ENCODE measurements at regions not wholly inside any gene's neighbourhood (a gene's known extent, or its start where the extent isn't known, plus 50 kb on each side); places are given as distances from the start of the nearest gene placed in this dataset.
A peak's percentile ranks its signal among the peaks of the same experiment; 100 is the strongest.

DNA sequence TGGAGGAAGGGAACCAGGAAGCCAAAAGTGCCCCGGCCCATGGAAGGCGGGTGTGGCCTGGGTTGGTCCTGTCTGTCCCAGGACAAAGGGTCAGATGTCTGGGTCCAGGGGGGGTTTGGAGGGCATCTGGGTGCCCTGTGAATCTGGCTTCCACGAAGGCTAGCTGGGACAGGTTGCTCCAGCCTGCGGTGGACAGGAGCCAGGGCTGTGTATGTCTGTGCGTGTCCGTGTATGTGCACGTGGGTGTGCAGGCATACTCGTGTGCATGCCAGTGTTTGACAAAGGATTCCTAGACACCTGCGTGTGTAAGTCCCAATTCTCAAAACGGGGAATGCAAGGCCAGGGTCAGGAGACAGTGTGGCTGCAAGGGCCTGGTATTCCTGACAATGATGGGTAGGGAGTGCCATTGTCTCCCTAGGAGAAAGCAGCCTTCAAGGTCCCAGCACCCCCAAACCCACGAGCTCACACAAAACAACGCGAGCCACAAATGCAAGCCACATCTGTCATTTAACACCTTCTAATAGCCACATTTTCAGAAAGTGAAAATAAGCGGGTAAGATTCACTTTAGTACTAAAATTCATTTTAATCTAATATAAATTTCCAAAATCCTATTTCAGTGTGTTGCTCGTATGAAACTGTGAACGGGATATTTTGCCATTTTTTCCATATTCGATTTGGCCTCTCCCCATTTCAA, 78.4 kb upstream of the WNT7B start:
- TF ChIP-seq, protein P1, sequence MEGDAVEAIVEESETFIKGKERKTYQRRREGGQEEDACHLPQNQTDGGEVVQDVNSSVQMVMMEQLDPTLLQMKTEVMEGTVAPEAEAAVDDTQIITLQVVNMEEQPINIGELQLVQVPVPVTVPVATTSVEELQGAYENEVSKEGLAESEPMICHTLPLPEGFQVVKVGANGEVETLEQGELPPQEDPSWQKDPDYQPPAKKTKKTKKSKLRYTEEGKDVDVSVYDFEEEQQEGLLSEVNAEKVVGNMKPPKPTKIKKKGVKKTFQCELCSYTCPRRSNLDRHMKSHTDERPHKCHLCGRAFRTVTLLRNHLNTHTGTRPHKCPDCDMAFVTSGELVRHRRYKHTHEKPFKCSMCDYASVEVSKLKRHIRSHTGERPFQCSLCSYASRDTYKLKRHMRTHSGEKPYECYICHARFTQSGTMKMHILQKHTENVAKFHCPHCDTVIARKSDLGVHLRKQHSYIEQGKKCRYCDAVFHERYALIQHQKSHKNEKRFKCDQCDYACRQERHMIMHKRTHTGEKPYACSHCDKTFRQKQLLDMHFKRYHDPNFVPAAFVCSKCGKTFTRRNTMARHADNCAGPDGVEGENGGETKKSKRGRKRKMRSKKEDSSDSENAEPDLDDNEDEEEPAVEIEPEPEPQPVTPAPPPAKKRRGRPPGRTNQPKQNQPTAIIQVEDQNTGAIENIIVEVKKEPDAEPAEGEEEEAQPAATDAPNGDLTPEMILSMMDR (IDR thresholded peaks at IDR 0.05), result no peak
- TF ChIP-seq POLR2AphosphoS5 (IDR thresholded peaks at IDR 0.05), result peak in 3 of 4 donors; percentile 37 to 50 (median 46)
- no peak for TF ChIP-seq POLR2A (IDR thresholded peaks at IDR 0.05)
